GM19463 (cell line): ENCODE measurements at regions not wholly inside any gene's neighbourhood (a gene's known extent, or its start where the extent isn't known, plus 50 kb on each side); places are given as distances from the start of the nearest gene placed in this dataset.
"Not testable (repeated sequence)": the region's sequence is repeated elsewhere in the genome, so short reads cannot be mapped to it uniquely, and the experiment has no call there.

ENCODE experiments used
- ATAC-seq: cut with Tn5 transposase; IDR thresholded peaks from one replicate; pipeline ENCODE4 v1.9.1; 2021; ENCODE audit warnings: mild to moderate bottlenecking, moderate library complexity; ENCODE audit not compliant: unreplicated experiment

DNA sequence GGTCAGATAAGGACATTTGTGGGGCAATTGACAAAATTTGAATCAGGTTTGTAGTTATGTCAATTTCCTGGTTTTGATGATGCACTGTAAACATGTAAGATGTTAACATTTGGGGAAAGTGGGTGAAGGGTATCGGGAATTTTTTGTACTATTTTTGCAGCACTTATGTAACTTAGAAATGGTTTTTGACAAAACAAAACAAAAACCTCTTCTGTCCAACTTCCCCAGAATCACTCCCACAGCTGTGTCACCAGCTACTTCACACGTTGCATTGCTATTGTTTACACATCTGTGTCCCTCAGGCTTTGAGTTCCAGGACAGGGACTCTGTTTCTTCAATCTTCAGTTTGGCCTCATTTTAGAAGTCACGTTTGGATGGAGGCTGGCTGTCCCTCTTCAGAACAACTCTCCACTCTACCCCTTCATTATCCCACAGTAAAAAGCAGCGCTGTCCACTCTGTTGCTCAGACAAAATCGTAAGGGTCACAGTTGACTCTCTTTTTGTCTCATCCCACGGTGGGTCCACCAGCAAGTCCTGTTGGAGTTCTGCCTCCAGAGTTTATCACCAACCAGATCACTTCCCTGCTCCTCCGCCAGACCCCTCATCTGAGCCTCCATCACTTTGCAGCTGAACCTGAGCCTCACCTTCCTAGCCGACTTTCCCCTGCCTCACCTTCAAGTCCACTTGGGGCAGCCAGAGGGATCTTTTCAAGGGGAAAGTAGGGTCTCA, 63.2 kb downstream of the NENF start:
- ATAC-seq: no peak

DNA sequence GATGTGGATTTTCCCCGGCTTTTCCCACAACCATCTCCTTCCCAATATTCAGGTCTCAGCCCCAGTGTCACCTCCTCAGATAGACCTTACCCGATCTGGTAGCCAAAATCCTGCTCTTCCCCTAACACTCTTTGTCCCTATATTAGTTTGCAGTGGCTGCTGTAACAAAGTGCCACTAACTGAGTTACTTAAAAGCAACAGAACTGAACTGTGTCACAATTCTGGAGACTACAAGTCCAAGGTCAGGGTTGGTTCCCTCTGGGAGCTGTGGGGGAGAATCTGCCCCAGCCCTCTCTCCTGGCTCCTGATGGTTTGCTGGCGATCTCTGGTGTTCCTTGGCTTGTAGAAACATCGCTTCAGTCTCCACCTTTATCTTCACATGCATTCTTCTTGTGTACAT, 64.0 kb downstream of the NENF start:
- no peak for ATAC-seq

DNA sequence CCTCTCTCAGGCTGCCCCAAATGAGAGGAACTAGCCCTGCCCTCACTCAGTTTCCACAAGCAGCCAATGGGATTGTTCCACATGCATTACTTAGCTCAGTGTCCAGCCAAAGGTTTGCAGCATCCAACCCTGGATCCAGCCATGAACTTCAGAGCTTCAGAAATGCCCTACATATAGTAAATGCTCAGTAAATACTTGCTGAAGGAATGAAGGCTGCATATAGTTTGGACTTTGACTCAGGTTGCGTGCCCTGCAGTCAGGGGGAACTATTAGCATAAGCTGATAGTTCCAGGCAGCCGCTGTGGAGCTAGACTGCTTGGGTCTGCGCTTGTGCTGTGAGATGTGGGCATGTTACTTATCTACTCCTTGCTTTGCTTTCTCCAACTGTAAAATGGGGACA, 64.8 kb downstream of the NENF start:
- no peak for ATAC-seq

DNA sequence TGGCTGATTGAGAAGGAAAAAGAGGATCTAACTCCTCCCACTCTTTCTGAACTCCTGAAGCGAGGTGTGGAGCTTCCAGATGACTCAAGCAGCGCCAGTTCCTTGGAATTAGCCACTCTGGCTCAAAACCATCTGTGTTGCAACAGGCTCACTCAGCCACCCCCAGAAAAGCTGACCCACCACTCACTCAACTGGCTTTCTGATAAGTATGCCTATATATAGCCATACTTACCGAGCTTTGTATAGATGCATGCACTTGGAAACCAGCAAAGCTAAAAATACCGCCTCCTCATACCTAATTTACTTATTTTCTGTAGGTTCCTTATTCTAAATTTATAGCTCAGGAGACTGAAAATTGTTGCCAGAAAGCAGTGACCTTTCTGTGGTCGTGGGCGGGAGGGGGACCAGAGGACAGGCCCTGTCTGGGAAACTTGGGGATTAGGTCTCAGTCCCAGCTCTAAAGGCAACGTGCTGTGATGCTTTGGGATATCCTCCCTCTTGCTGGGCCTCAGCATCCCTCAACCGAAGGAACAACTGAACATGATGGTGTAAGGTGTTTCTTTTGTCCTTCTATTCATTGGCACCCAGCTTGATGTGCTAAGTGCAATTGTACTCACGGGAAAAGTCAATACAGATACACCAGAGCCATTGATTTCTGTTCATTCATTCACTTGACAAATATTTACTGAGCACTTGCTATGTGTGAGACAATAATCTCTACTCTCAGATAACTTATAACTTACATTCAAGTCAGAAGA, 65.7 kb downstream of the NENF start:
- ATAC-seq: no peak

DNA sequence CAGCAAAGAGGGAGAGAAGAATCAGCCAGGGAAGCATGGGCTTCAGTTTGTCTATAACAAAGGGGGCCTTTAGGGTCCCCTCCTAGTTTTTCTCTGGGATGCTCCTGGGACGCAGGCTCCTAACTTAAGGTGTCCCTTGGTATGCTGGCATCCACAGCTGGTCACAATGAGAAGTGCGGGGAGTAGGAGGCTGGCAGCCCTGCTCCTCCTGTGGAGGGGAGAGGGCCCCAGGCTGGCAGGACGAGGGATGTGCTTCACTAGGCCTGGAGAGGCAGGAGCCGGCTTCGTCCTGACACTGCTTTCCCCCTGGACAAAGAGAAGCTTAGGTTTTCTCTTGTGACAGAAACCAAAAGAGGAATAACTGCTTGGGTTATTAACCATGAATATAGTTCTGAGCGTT, 67.6 kb downstream of the NENF start:
- no peak for ATAC-seq

DNA sequence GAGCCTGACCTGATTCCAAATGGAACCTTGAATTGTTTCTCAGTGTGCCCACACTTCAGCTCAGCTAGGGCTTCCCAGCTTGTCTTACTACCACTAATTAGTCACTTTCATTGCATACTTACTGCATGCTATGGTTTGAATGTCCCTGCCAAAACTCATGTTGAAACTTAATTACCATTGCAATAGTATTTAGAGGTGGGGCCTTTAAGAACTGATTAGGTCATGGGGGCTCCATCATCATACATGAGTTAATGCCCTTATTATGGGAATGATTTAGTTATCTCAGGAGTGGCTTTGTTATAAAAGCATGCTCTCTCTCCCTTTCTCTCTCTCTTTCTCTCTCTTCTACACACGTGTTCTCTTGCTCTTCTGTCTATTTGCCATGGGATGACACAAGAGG, 68.3 kb downstream of the NENF start:
- ATAC-seq: no peak

DNA sequence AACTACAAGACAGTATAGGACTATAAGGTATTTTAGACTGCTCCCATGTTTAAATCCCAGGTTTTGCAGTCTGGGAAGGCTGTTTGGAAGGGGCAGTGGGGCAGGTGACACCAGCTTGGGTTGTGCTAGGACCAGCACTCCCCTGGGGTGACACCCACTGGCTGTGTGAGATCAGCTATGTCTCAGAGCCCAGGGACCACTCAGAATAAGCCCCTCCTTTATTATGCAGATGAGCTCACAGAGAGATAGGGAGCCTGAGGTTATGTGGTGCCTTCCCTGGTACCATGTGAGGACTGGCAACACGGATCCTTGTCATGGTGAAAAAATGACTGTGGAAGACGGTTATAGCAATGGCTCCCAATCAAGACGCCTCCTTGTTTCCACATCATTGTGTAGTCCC, 71.0 kb downstream of the NENF start:
- no peak for ATAC-seq

DNA sequence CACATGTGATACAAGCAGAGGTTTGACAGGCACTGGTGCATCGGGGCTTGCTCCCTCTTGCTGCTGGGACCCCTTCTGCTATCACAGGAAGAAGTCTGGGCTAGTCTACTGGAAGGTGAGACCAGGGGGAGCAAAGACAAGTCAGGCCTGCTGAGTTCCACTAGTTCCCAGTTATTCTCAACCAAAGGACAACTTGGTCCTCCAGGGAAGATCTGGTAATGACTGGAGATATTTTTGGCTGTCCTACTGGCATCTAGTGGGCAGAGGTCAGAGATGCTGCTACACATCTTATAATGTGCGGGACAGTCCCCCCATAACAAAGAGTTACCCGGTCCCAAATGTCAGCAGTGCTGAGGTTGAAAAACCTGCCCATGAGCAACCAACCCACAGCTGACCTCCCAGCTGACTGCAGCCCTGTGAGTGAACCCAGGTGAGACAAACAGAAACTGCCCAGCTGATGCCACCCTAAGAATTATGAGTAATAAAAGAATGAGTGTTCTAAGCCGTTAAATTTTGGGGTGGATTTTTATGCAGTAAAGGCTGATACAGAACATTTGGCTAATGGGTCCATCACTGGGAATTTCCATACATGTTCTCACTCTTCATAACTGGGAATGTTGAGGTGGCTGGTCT, 71.6 kb downstream of the NENF start:
- ATAC-seq: no peak

DNA sequence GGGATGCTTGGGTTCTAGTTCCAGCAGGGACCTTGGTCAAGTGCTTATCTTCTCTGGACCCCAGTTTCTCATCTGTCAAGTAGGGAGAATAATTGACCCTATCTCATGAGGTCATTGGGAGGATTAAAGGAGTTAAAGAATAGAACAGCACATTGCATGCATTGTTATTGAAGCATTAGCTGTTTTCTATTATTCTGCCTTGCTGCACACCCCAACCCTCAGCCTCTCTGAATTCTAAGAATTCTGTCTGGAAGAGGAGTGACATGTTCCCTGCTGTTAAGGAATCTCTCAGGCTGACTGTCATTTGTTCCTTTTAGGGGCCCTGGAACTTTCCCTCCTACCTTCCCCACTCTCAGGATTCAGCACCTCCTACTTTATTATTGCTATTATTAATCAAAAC, 73.9 kb downstream of the NENF start:
- ATAC-seq: no peak

DNA sequence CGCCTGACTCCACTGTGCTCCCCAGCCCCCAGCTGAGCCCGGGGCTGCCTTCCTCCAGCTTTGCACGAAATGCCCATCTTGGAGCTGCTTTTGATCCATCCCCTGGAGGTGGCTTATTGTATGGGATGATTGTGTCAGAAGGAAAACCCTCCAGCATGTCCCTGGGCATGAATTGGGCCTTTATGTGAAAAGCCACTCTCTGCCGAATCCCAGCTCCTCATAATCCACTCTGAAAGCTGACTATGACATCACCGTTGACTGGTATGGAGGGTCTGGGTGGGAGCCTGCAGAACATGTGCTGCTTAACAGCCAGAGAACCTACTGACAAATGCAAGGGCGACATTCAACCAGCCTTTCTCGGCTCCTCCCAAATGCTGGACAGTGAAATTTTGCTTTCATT, 74.6 kb downstream of the NENF start:
- no peak for ATAC-seq

DNA sequence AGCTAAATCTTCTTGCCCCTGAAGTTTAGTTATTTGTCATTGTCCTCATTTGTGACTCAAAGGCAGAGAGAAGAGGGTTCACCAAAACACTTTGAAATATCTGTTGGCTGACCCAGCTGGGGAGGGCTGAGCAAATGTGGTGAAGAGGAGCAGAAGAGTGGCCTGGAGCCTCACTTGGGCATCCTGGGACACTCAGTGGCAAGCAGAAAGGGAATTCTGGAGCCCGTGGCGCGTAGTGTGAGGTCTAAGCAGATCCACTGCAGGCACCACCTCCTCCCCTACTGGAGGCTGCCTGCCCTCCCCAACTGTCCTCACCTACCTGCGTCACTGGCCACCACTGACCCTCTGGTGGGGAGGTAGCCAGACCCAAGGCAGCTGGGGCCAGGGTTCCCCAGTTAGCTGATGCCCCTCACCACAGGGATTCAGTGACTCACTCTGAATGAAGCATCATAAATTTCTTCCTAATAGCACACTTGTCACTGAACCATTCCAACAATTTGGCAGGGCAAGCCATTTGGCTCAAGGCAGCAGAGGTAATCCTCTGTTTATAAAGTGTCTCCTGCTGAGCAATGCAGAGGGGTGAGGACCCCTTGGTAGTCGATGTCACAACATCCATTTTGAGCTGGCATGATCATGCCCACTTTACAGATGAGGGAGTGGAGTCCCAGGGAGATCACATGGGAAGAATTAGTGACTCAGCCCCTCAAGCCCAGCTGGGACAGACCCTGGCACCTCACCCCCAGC, 80.3 kb downstream of the NENF start:
- ATAC-seq: no peak

DNA sequence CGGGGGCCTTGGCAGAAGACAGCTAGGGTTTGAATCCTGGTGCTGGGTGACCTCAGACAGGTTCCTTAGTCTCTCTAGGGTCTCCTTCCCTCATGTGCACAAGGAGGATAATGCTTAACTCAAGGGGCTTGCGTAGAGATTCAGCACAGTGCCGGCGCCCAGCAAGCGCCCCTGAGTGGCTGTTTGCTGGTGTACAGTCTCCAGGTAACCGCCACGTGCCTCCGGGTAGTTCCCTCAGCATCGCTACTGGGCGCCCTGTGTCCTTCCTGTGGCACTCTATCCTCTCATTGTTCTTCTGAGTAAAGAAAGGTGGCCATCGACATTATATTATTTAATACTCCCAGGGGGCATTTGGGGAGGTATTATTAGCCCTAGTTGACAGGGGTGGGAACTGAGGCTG, 80.9 kb downstream of the NENF start:
- ATAC-seq: no peak

DNA sequence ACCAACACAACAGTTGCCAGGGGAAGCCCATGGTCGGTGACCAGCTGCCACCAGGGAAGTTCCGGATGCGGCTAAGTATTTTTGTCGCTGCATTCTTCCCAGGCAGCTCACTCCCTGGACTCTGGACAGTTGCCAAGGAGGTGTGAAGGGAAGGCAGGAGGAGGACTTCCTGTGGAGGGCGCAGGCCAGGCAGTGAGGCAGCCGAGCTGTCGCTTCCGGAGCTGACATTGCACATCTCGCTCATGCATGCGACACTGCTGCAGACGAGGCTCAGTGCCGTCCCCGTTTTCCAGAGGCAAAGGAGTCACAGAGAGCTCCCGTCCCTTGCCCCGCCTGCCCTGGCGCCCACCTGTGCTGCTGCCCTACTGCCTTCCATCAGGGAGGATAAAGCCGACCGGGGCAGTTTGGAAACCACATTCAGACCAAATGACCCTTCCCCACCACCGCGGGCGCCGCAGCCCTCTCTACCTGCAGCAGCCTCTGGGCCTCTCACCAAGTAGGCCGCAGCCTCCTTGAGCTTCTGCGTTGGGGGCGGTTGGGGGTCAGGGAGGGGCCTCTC, 81.4 kb downstream of the NENF start:
- no peak for ATAC-seq

DNA sequence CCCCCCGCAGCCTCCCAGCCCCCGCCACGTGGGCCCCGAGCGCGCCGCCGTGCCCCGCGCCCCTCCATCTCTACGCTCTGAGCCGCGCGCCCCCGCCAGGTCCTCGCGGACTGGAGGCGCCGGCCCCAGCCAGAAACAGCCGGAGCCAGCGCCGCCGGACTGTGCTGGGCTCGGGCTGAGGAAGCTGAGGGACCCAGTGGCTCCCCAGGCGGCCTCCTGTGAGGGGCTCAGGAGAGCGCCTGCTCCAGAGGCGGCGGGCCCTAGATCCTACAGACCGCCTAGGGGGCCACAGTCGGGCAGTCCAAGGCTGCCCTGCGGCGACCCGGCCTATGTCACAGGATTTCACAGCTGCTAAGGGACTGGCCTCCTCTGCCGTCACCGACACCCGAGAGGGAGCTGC, 82.1 kb downstream of the NENF start:
- ATAC-seq: no peak

DNA sequence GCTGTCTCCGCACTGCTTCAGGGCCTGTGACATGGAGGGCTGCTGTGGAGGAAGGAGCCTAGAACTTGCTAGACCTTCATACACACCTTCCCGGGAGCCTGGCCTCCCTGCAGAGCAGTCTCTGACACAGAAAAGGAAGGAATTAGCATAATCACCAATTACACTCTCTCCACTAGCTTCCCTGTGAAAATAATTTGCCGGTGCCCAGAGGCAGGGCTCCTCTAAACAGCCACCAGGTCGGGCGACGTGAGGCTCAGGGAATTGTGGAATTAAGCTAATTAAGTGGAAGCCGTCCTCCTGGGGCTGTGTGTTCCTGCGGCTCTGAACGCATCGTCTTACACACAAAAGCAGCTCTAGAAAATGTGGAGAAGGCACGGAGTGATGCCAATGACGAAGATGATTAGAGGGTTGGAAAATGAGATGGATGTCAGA, 82.6 kb downstream of the NENF start:
- ATAC-seq: no peak

DNA sequence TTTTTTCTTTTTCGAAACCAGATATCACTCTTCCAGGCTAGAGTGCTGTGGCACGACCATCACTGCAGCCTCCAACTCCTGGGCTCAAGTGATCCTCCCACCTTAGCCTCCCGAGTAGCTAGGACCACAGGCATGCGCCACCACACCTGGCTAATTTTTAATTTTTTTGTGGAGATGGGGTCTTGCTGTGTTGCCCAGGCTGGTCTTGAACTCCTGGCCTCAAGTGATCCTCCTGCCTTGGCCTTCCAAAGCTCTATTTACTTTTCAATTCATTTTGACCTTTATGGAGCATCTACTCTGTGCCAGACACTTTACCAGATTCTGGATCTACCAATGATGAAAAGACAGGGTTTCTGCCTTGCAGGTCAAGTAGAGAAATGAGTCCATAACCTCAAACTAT, 83.3 kb downstream of the NENF start:
- not testable (repeated sequence) for ATAC-seq

DNA sequence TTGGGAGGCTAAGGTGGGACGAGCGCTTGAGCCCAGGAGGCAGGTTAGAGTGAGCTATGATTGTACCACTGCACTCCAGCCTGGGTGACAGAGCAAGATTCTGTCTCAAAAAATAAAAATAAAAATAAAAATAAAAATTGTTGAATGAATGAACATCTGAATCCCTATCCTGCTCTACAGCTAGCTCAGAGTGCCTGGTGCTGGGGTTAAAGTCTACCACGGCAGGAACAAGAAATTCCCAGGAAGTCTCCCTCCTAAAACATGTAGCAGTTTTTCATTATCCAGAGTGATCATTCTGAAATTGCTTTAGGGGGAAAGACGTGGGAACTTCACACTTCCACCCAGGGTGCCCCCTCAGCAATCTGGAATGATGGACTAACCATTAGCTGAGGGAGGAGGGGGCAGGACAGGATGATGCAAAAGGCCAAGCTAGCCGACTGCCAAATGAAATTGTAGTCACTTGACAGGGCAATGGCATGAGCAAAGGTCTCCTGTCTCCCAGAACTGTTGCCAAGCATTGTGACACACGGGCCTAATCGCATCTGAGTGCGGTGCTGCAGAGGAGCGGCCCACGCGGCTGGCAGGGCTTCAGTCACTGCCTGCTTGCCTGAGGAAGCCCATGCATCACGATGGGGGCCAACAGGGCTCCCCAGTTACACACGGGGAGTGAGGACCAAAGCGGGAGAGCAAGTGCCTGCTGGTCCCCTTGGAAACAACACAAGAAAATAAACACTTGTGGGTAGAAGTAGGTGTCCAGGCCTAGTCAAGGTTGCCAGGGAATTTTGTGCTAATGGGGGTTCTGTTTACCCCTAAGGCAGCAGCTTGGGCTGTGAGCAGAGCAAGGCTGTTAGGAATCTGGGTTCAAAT, 85.7 kb downstream of the NENF start:
- ATAC-seq: no peak

DNA sequence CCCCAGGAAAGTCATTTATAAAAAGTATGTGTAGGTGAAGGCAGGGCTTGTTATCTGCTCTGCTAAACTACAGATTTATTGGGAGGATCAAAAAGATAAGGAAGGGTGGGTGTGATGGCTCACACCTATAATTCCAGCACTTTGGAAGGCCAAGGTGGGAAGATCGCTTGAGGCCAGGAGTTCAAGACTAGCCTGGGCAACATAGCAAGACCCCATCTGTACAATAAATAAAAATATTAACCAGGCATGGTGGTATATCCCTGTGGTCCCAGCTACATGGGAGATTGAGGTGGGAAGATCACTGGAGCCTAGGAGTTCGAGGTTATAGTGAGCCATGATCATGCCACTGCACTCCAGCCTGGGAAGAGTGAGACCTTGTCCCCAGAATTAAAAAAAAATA, 86.4 kb downstream of the NENF start:
- no peak for ATAC-seq

DNA sequence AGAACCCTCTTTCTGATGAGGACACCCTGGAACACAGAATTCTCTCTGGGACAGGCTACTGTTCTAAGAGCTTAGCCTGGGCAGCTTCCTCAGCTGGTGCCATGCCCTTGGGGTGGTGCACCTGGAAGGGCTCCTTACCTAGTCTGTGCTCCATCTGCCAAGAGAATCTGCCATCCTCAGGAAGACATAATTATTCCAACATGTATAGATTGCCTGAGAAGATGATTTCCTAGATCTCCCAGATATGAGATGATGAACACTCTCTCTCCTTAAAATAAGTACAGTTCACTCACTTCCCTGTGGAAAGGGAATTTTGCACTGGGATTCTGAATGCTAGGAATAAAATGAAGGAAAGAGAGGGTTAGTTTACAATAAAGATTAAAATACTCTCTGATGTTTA, 87.6 kb downstream of the NENF start:
- ATAC-seq: no peak

DNA sequence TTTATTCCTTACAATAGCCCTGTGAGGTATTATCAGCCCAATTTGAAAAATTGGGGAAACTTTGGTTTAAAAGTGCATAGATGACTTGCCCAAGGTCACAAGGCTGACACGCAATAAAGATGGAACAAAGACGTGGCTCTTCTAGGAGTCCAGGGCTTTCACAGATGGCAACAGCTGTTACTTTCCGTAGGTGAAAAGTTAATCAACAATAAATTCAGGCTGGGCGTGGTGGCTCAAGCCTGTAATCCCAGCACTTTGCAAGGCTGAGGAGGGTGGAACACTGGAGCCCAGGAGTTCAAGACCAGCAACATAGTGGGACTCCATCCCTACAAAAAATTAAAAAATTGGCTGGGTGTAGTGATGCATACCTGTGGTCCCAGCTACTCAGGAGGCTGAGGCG, 87.8 kb upstream of the ATF3 start:
- no peak for ATAC-seq
